Suppressor macrophage treated with lipopolysaccharide for 1 hour (primary cell): ENCODE measurements at regions not wholly inside any gene's neighbourhood (a gene's known extent, or its start where the extent isn't known, plus 50 kb on each side); places are given as distances from the start of the nearest gene placed in this dataset.

ENCODE experiments used
- DNase-seq, 3 donors: peaks; one replicate each; pipeline ENCODE4 v3.0.0-alpha.2; 2020 to 2022

DNA sequence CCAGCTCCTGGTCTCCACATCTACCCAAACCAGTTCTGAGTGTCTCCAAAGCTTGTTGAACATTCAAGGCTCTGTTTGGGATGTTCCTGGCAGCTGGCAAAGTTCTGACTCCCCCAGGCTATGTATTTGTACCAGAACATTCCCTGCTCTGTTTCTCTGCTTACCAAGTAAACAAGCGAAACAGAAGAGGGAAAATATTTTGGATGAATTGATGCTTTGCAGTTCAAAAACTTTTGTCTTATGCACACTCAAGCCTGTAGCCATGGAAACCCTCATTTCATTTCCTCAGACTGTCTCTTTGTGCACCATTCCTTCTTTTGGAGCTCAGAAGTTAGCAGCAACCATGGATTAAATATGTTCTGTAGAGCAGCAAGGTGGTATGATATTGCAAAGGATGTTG is 145.8 kb downstream of the ACTL7B start:
- no peak for DNase-seq

DNA sequence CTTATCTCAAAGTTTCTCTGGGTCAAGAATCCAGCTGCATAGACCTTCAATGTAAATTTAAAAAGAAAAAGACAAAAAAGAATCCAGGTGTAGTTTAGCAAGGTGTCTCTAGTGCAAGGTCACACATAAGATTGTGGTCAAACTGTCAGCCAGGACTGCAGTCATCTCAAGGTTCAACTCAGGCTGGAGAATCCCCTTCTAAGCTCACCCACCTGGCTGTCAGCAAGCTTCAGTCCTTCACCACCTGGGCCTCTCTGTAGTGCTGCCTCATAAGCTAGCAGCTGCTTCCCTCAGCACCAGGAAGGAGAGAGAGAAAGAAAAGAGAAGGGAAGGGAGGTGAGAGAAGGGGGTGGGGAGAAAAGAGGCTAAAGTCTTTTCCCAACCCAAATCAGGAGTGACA is 146.7 kb downstream of the ACTL7B start:
- DNase-seq, result no peak

DNA sequence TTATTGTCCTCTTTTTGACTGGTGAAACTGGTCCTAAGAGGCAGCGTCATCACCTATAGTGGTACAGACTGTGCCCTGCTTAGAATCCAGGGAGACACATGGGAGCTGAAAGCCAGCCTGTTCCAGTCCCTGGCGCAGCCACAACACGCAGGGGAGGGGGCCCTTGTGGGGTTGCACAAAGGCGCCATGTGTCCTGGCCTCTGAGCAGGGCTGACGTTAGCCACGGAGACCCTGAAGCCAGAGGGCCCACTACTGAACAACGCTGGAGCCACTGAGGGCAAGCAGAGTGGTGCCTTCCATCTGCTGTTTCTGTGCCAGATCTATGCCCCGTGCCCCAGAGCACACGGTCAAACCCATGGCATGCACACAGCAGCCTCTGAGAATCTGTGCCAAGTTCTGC is 147.3 kb downstream of the ACTL7B start:
- no peak for DNase-seq

- DNase-seq, result no peak
Observed at GRCh38 chr9:108707120-108707519, 148.7 kb downstream of the ACTL7B start.

DNA sequence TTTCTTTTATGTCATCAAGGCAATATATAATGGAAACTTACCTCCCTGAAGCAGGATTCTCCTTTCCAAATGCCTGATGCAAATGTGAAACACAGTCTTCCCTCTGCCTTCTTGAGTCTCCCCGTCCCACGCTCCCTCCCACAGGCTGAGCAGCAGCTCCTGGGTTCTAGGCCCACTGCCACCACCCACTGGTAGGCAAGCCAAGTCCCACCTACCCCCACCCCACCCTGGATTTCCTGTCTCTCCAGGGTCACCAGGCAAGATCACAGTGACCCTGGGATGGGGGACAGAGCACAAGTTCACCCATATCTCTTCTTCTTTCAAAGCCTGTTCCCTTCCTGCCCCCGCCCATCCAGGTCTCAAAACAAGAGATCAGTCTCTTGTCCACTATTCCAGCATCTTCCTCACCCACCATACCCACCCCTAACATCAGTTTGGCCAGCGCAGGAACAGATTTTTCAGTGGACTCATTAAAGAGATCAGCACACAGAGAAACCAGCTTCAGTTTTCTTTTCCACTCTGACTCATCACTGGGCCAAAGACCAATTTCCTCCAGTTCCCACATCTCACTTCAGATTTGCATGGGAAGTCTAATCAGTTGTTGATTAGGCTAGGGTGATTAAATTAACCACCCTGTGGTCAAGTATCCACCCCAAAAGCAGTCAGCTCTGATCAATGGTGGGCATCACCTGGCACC is 151.5 kb downstream of the ACTL7B start:
- DNase-seq, result peak; percentile 15 to 47 (median 20)

- no peak for DNase-seq
Observed at GRCh38 chr9:108703429-108703828, 152.4 kb downstream of the ACTL7B start.

DNA sequence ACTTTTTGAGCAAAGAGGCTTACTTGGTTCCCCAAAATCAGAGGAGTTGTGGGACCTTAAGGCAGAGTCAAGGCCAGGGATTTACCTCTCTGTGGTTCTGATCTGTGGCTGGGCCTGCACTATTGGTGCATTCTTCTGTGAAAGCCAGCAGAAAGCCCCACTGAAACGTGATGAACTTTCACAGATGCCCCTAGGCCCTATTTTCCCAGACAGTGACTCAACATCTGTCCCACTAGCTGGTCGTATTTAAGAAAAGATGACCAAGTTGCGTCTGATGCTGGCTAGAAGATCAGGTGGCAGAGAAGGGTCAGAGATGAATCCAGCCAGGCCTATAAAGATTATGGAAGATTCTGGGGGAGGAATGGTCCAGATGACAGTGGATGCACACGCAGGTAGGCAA is 153.1 kb downstream of the ACTL7B start:
- DNase-seq, result no peak

- no peak for DNase-seq
Observed at GRCh38 chr9:108698801-108699200, 157.0 kb downstream of the ACTL7B start.

GRCh38 chr9:108698231-108698630 is 157.6 kb downstream of the ACTL7B start:
- no peak for DNase-seq

DNA sequence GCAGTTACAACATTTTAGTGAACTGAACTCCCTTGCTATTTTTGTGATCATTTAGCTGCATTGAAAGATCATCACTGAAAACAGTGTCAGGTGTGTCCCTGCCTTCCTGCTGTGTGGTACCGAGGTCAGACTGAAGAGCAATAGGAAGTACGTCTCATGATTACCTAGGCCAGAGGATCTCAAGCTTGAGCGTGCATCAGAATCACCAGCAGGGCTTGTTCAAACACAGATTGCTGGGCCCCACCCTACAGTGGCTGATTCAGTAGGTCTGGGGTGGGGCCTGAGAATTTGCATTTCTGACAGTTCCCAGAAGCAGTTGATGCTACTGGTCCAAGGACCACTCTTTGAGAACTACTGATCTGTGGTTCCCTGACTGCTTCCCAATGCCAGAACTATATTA is 159.6 kb downstream of the ACTL7B start:
- no peak for DNase-seq

- DNase-seq, result no peak
Observed at GRCh38 chr9:108694170-108694569, 161.6 kb downstream of the ACTL7B start.

DNA sequence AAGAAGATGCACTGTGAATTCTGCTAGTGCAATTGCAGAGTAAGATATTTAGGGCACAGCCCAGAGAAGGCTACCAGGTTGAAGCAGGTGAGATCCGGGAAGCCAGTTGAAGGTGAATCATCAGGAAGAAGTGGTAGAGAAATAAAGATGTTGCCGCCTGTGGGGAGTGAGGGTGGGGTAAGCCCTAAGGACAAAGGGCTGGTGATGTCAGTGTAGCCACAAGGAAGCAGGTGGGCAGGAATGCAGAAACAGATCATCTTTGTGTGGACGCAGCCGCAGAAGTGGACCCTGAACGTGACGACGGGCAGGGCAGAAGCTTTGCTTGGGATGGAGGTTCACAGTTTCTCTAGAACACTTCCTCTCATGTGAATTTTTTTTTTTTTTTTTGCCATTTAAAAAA is 164.2 kb downstream of the ACTL7B start:
- DNase-seq, result no peak

DNA sequence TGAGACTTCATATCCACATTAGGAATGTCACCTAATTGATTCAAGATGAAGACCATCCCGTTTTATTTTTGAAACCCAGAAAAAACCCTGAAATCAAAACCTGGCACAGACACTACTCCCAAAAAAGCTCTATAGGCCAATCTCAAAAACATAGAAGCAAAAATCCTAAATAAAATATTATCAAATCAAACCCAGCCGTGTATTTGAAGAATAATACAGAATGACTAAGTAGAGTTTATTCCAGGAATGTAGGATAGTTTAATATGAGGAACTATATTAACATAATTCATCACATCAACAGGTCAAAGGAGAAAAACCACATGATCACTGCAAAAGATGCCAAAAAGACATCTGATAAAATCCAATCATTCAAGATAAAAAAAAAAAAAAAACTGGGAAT is 167.1 kb downstream of the ACTL7B start:
- DNase-seq, result no peak

- DNase-seq, result no peak
Observed at GRCh38 chr9:108688051-108688450, 167.7 kb downstream of the ACTL7B start.

DNA sequence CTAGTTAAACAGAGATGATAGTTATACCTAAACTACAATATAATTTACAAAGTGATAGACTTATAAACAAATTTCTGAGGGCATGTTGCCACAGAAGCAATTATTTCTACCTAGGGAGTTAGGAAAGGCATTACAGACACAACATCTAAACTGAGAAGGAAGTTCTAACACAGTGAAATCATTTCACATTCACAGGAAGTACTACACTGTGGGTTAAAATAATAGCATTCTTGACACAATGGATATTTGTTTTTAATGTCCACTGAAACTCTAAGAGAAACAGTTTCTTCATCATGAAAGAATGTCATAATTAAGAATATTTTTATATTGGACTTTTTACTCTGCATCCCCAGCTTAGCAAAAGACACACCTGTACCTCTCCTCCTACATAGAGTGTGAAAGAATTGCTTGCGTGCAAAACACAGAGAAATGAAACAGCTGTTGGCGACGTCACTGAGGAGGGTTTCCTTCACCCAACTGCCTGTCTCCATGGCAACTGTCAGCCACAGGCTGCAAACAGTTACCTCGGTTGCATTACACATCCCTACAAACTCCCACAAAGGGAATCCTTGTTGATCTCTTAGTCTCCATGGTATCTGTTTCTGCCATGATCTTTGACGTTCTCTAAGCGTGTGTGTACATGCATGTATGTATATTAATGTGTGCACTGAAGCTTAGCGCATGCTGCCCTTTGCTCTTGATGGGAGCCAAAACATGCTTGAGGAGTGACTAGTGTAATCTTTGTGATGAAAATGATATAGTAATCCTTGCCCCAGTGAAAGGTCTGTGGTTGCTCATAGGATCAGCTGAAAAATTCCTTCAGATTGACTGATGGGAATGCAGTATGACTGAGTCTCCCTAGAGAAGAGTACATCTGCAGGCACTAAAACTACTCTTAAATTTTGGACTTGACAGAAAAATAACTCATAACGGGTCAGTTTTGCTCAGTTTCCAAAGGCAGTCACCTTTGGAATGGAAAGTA is 168.5 kb downstream of the ACTL7B start:
- DNase-seq, result no peak

DNA sequence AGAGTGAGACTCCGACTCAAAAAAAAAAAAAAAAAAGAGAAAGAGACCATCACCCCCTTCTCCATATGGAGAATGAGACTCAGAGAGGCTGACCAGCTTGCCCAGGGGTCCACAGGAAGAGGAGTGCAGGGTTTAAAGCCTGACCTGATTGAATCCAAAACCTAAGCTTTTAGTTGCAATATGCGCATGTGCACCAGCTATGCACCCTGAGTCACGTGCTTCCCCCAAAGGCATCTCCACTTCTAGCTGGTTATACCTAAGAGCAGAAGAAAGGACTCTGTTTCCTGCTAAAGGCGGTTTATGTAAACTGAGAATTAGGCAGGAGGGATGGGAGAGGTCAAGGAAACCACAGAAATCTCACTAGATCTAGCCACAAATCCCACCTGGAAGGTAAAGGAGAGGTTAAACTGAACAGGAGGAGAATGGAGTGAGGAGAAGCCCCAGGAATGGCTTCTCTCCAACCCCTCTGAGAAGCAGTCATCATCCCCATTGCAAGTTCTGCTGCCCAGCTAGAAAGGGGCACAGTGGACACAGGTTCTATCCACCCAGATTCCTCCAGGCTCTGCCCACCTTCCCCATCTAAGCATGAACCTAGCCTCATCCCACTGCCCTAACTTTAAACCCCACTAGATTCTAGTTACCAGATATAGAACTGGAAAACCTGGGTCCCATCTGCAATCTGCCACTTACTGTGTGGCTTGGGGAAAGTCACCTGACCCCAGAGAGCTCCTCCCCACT is 171.3 kb downstream of the ACTL7B start:
- no peak for DNase-seq

DNA sequence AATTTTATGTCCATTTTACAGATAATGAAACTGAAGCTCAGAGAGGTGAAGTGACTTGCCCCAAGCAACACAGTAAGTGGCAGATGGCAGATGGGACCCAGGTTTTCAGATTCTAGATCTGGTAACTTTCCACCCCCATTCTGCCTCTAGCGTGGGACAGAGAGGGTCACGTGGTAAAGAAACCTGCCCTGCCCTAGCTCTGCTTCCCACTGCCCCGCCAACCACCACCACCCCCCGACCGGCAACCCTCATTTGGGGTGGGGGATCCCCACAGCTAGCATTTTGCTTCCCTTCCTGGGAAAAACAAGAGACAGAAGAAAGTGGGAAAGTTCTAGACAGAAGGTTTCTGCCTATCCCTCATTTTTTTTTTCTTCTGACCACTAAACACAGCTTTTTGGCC is 172.5 kb downstream of the ACTL7B start:
- no peak for DNase-seq

DNA sequence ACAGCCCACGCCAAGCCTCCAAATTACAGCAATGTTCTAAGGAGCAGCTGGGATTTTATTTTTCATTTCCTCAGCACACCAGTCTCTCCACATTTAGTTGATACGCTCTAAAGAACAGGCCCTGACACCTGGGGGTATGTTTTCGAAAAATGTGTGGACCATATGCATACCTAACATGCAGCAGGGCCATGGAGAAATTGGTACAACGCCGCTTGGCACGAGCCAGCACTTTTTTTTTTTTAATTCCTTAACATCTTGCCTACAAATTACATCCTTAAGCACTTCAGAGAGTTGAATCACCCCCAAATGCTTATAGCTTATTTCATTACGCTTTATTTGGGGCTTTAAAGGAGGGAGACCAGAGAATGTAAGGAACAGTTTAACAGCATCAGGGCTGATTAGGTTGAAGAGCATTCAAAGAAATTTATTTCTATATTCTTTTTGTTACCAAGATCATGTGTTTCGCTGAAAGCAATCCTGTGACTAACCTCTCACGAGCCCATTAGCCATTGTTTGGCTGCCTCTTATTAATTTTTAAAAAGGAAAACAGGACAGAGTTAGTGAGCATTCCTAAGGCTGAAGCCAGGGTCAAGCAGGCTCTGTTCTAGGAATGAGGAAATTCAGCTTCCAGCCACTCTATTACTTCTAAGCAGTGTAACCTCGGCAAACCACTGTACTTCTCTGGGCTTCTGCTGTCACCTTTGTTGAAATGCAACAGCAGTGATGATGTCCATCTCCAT is 173.8 kb downstream of the ACTL7B start:
- DNase-seq, result no peak

DNA sequence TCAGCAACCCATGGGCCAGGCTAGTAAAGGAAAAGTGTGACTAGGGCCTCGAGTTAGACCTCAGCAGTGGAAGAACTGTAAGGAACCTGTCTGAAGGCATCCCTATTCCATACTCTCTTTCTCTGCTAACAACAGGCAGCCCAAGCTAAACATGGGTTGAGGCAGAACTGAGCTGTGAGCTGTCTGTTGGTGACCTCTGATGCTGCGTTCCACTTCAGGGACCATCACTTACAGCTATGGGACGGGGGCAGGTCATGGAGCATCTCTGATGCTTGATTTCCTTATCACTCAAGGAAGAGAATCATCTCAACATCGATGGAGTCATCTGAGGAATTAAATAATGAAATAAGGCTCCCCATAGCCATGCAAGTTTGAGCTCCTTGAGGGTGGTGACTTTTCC is 174.8 kb downstream of the ACTL7B start:
- no peak for DNase-seq

DNA sequence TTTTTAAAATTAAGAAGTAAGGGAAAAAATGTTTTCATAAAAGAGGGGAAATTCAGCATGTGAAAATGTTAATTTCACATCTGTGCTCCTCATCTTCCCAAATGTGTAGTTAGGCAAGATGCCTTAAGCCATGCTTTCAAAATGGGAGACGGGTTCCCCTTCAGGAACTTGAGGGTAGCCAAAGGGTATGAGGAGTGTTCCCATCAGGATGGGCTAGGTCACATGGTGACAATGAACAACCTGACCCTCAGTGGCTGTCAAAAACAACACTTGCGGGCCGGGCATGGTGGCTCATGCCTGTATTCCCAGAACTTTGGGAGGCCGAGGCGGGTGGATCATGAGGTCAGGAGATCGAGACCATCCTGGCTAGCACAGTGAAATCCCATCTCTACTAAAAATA is 178.0 kb downstream of the ACTL7B start:
- DNase-seq, result no peak

DNA sequence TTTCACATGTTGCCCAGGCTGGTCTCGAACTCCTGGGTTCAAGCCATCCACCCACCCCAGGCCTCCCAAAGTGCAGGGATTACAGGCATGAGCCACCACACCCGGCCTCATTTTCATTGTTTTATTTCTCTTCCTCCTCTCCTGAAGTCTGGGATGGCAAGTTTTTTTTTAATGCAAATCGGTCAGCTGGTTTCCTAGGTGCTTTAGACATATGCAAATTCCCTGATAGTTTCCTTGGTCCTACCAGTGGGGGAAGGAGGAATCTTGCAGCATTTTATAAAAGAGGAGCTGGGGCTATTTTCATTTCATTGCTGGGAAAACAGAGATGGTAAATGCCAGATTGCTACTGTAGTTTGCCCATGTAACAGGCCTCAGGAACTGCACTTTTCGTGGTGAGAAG is 179.4 kb downstream of the ACTL7B start:
- no peak for DNase-seq

DNA sequence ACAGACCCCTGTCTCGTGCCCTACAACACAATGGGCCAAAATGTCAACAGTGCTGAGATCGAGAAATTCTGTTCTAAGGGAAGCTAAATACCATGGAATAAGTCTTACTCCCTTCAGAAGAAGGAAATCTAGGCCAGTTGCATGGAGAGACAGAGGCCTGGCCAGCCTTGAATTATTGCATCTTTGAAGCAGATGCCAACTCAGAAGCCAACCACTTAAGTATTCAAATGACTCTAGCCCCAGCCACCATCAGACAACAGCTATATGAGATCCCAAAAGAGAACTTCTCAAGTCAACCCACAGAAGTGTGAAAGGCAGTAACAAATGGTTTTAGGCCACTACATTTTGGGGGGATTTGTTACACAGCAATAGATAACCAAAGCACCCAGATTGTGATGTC is 180.1 kb downstream of the ACTL7B start:
- no peak for DNase-seq
